H1 (cell line): ENCODE measurements at regions not wholly inside any gene's neighbourhood (a gene's known extent, or its start where the extent isn't known, plus 50 kb on each side); places are given as distances from the start of the nearest gene placed in this dataset.

Source experiments
- CTCF ChIA-PET: fragments of 300-600 bp; sonication (Branson Sonifier 250); formaldehyde crosslinking; loops from one replicate; lab custom pipeline; 2021; ENCODE audit not compliant: partially characterized antibody; lab: Charles Lee
- POLR2A ChIA-PET: fragments of 300-600 bp; sonication (Branson Sonifier 250); formaldehyde crosslinking; loops from one replicate; lab custom pipeline; 2021; ENCODE audit warnings: inconsistent platforms; ENCODE audit not compliant: partially characterized antibody; lab: Charles Lee
- DNase-seq, 2 experiments: peaks; one replicate each; pipeline versions ENCODE4 v3.0.0 to v3.0.0-alpha.2; 2010 to 2022; ENCODE audit warnings: low spot score in 2 of 2, low read depth in 1 of 2, mixed read lengths in 1 of 2
- FAIRE-seq: peaks from 2 replicates; lab custom pipeline; 2011; peaks lifted over from hg19 to GRCh38; lab: Jason Lieb, UNC
- H2AFZ ChIP-seq: 2 replicates; pipeline ENCODE4 v1.8.1; 2012; ENCODE audit warnings: low read length, inconsistent platforms
- H2AK5ac ChIP-seq: 2 replicates; pipeline ENCODE4 v1.6.1; 2013; ENCODE audit warnings: low read depth, low read length
- H2BK120ac ChIP-seq: replicated peaks from 2 replicates; pipeline ENCODE3; 2013; ENCODE audit warnings: low read depth, low read length, inconsistent platforms
- H2BK12ac ChIP-seq: 2 replicates; pipeline ENCODE4 v1.6.1; 2013; ENCODE audit warnings: low read depth, low read length
- H2BK15ac ChIP-seq: 2 replicates; pipeline ENCODE4 v1.6.1; 2013; ENCODE audit warnings: low read length
- H2BK20ac ChIP-seq: 2 replicates; pipeline ENCODE4 v1.6.1; 2013; ENCODE audit warnings: low read length
- H2BK5ac ChIP-seq: 2 replicates; pipeline ENCODE4 v1.6.1; 2013; ENCODE audit warnings: low read depth, low read length
- H3K14ac ChIP-seq: 2 replicates; pipeline ENCODE4 v1.6.1; 2013; ENCODE audit warnings: inconsistent platforms; ENCODE audit not compliant: insufficient read length
- H3K18ac ChIP-seq: 2 replicates; pipeline ENCODE4 v1.6.1; 2013; ENCODE audit warnings: low read length; ENCODE audit errors: extremely low read depth
- H3K23ac ChIP-seq: 2 replicates; pipeline ENCODE4 v1.6.1; 2013; ENCODE audit warnings: inconsistent platforms; ENCODE audit not compliant: insufficient read length
- H3K23me2 ChIP-seq: 2 replicates; pipeline ENCODE4 v1.6.1; 2013; ENCODE audit warnings: low read depth, low read length
- H3K27ac ChIP-seq: 2 replicates; pipeline ENCODE4 v1.6.1; 2011; ENCODE audit warnings: low read depth, low read length, inconsistent platforms
- H3K27me3 ChIP-seq, 4 experiments: replicated peaks in 1 of 4; 1 replicate in 1 of 4; 2 replicates in 3 of 4; pipeline versions ENCODE4 v1.6.1 to v1.8.1; 2011 to 2013; ENCODE audit warnings: low read length in 3 of 4, mild to moderate bottlenecking in 3 of 4, inconsistent platforms in 2 of 4, mixed read lengths in 2 of 4, moderate library complexity in 1 of 4; ENCODE audit not compliant: control insufficient read depth in 3 of 4, insufficient read depth in 3 of 4; ENCODE audit errors: extremely low read depth in 1 of 4
- H3K36me3 ChIP-seq, 4 experiments: 2 replicates each; pipeline versions ENCODE4 v1.6.1 to v1.8.1; 2011 to 2013; ENCODE audit warnings: mild to moderate bottlenecking in 4 of 4, low read length in 3 of 4, moderate library complexity in 2 of 4, control low read depth in 1 of 4, inconsistent platforms in 1 of 4; ENCODE audit not compliant: insufficient read depth in 4 of 4, control insufficient read depth in 2 of 4
- H3K4ac ChIP-seq: replicated peaks from 2 replicates; pipeline ENCODE3; 2013; ENCODE audit warnings: low read length, low read depth, mixed read lengths, inconsistent platforms; ENCODE audit not compliant: insufficient read length
- H3K4me1 ChIP-seq, 4 experiments: replicated peaks in 1 of 4; 1 replicate in 1 of 4; 2 replicates in 3 of 4; pipeline versions ENCODE4 v1.6.1 to v1.8.1; 2011 to 2013; ENCODE audit warnings: low read length in 3 of 4, inconsistent platforms in 2 of 4, mixed read lengths in 1 of 4; ENCODE audit not compliant: insufficient read depth in 4 of 4, control insufficient read depth in 3 of 4
- H3K4me2 ChIP-seq, 2 experiments: 2 replicates each; pipeline versions ENCODE4 v1.6.1 to v1.8.1; 2011 to 2013; ENCODE audit warnings: low read depth in 2 of 2, low read length in 2 of 2, control low read depth in 1 of 2, inconsistent platforms in 1 of 2, mild to moderate bottlenecking in 1 of 2; ENCODE audit not compliant: insufficient read depth in 1 of 2
- H3K4me3 ChIP-seq, 4 experiments: fragments of 200-600, 300-600 bp in 1 of 4; sonication (generic), shearing (Covaris generic), sonication (Bioruptor Twin) in 1 of 4; 2 replicates each; pipeline versions ENCODE4 v1.5.1 to v1.8.1; 2011 to 2016; ENCODE audit warnings: low read length in 4 of 4, low read depth in 3 of 4, control low read depth in 2 of 4, inconsistent platforms in 2 of 4, mild to moderate bottlenecking in 2 of 4, mixed read lengths in 1 of 4, moderate library complexity in 1 of 4; ENCODE audit not compliant: insufficient read depth in 2 of 4; ENCODE audit errors: extremely low read depth in 1 of 4
- H3K56ac ChIP-seq: replicated peaks from 2 replicates; pipeline ENCODE3; 2013; ENCODE audit warnings: low read depth, mild to moderate bottlenecking, mixed read lengths, low read length, inconsistent platforms; ENCODE audit not compliant: insufficient read length
- H3K79me1 ChIP-seq: 2 replicates; pipeline ENCODE4 v1.6.1; 2013; ENCODE audit warnings: low read depth, low read length, control low read depth
- H3K79me2 ChIP-seq, 2 experiments: 2 replicates each; pipeline versions ENCODE4 v1.6.1 to v1.8.1; 2012 to 2013; ENCODE audit warnings: low read length in 2 of 2, mild to moderate bottlenecking in 2 of 2, inconsistent platforms in 1 of 2; ENCODE audit not compliant: insufficient read depth in 2 of 2, control insufficient read depth in 1 of 2
- H3K9ac ChIP-seq, 4 experiments: replicated peaks in 1 of 4; 1 replicate in 1 of 4; 2 replicates in 3 of 4; pipeline versions ENCODE4 v1.6.1 to v1.8.1; 2011 to 2013; ENCODE audit warnings: low read depth in 3 of 4, low read length in 3 of 4, control low read depth in 2 of 4, mild to moderate bottlenecking in 2 of 4, moderate library complexity in 2 of 4, inconsistent platforms in 1 of 4; ENCODE audit errors: extremely low read depth in 1 of 4
- H3K9me3 ChIP-seq, 2 experiments: 2 replicates each; pipeline versions ENCODE4 v1.6.1 to v1.8.1; 2012 to 2013; ENCODE audit warnings: mild to moderate bottlenecking in 2 of 2, moderate library complexity in 2 of 2, control low read depth in 1 of 2, inconsistent platforms in 1 of 2, low read depth in 1 of 2, low read length in 1 of 2, mixed read lengths in 1 of 2; ENCODE audit not compliant: insufficient read depth in 2 of 2
- H4K20me1 ChIP-seq, 2 experiments: replicated peaks in 1 of 2; 2 replicates each; pipeline versions ENCODE3 to v1.8.1; 2011 to 2013; ENCODE audit warnings: inconsistent platforms in 2 of 2, low read length in 2 of 2, mild to moderate bottlenecking in 1 of 2; ENCODE audit not compliant: insufficient read depth in 2 of 2, control insufficient read depth in 1 of 2
- H4K5ac ChIP-seq: 2 replicates; pipeline ENCODE4 v1.6.1; 2013; ENCODE audit warnings: low read length, low read depth, mixed read lengths, inconsistent platforms; ENCODE audit not compliant: insufficient read length
- H4K8ac ChIP-seq: 2 replicates; pipeline ENCODE4 v1.8.0; 2013; ENCODE audit warnings: mild to moderate bottlenecking, moderate library complexity, low read length, inconsistent platforms; ENCODE audit not compliant: insufficient read depth; ENCODE audit errors: extremely low read depth
- H4K91ac ChIP-seq: replicated peaks from 2 replicates; pipeline ENCODE3; 2013; ENCODE audit warnings: low read length, mixed read lengths, inconsistent platforms; ENCODE audit not compliant: insufficient read length
- CBX8 ChIP-seq: fragments of 300-800, 300-1000 bp; sonication (generic); IDR thresholded peaks from 2 replicates; pipeline ENCODE4 v1.7.1; 2016; ENCODE audit warnings: low read depth, low read length, borderline replicate concordance
- CTBP2 ChIP-seq: IDR thresholded peaks from 2 replicates; pipeline ENCODE4 v1.7.0; 2011; ENCODE audit warnings: borderline replicate concordance, mild to moderate bottlenecking, moderate library complexity, mixed read lengths, low read length; ENCODE audit not compliant: insufficient read depth, insufficient read length
- EGR1 ChIP-seq: IDR thresholded peaks from 2 replicates; pipeline ENCODE4 v1.6.1; 2011; ENCODE audit warnings: low read depth, low read length, borderline replicate concordance
- EZH2 ChIP-seq: fragments of 200-600 bp; sonication (generic); IDR thresholded peaks from 2 replicates; pipeline ENCODE4 v1.7.1; 2012; ENCODE audit warnings: low read depth, mild to moderate bottlenecking, moderate library complexity, low read length, inconsistent platforms; ENCODE audit not compliant: severe bottlenecking
- GABPA ChIP-seq: IDR thresholded peaks from 2 replicates; pipeline ENCODE4 v1.6.1; 2011; ENCODE audit warnings: mild to moderate bottlenecking, low read length, moderate library complexity, borderline replicate concordance; ENCODE audit not compliant: insufficient read depth
- JUND ChIP-seq: IDR thresholded peaks from 2 replicates; pipeline ENCODE4 v1.6.1; 2011; ENCODE audit warnings: mild to moderate bottlenecking, improper control_type of control experiment, low read length
- PHF8 ChIP-seq: fragments of 200-600 bp; sonication (generic); conservative IDR thresholded peaks from 2 replicates; pipeline ENCODE4 v1.7.1; 2012; ENCODE audit warnings: low read depth, mild to moderate bottlenecking, inconsistent platforms, low read length, moderate library complexity
- SAP30 ChIP-seq: fragments of 300-600 bp; sonication (generic); IDR thresholded peaks from 2 replicates; pipeline ENCODE4 v1.7.1; 2012; ENCODE audit warnings: low read length, moderate library complexity, mild to moderate bottlenecking, inconsistent platforms; ENCODE audit not compliant: insufficient read depth, insufficient replicate concordance
- SP2 ChIP-seq: IDR thresholded peaks from 2 replicates; pipeline ENCODE4 v1.6.1; 2012; ENCODE audit warnings: mild to moderate bottlenecking, low read length, inconsistent platforms
- TEAD4 ChIP-seq: IDR thresholded peaks from 2 replicates; pipeline ENCODE4 v1.6.1; 2012; ENCODE audit warnings: low read depth, low read length, inconsistent platforms, mixed read lengths
- WGBS, 2 experiments: shearing (Covaris generic) in 1 of 2; methylation state at CpG; one replicate each; pipeline versions ENCODE4 v1.1.6 to v1.1.7; 2013 to 2015; ENCODE audit warnings: low lambda C conversion rate in 2 of 2, mixed read lengths in 2 of 2, inconsistent platforms in 1 of 2, low coverage in 1 of 2, missing lambda C conversion rate in 1 of 2; ENCODE audit not compliant: insufficient replicate concordance in 2 of 2, insufficient coverage in 1 of 2, insufficient read length in 1 of 2; ENCODE audit errors: extremely low coverage in 1 of 2, missing lambda C conversion rate in 1 of 2; 5-methylcytosine and 5-hydroxymethylcytosine counted together

DNA sequence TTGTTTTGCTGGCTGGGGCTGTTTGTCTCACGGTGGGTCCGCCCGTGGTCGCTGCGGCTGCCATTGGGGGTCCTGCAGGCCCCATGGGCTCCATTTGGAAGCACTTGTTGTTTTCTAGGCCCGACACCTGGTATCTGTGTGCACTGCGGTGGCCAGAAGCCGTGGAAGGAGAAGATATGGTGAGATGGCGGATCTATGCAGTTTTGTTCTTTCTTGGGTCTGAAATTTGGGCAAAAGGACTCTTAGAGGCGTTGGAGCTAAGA lies 109.5 kb upstream of the SHH start:
- Histone ChIP-seq H2AFZ (no peak overlapping the region; the same call in 1 of the 2 replicates), H3K4me2 (peak overlapping the region in 1 of 2 experiments; percentile 6; a peak in 1 of 4 replicates), H2AK5ac (no peak overlapping the region), H2BK20ac (no peak overlapping the region), H3K79me2 (no peaks in the 10 kb centered on the region), H3K4me3 (no peak overlapping the region), H3K23me2 (peaks cover 6% of the 10 kb centered on the region; the same call in 1 of the 2 replicates), H3K36me3 (no peaks in the 10 kb centered on the region), H3K18ac (peak overlapping the region; percentile 13; the same call in 1 of the 2 replicates), H3K4ac (no peak overlapping the region), H4K20me1 (peaks cover 0 to 5% of the 10 kb centered on the region in 2 experiments), H2BK12ac (no peak overlapping the region), H2BK15ac (no peak overlapping the region), H3K4me1 (peaks cover 0 to 9% (median 6%) of the 10 kb centered on the region in 4 experiments; a peak in 4 of 7 replicates), H4K5ac (no peak overlapping the region), H3K9me3 (no peaks in the 10 kb centered on the region; a peak in 1 of 4 replicates), H2BK120ac (no peak overlapping the region), H3K14ac (no peak overlapping the region), H4K8ac (0 out of 2 replicates have a peak overlapping the region, but pooled peaks have one; percentile 35), H3K9ac (no peak overlapping the region), H4K91ac (peak overlapping the region; percentile 72), H3K27me3 (no peaks in the 10 kb centered on the region), H3K79me1 (peaks cover 3% of the 10 kb centered on the region; the same call in 1 of the 2 replicates), H3K27ac (no peak overlapping the region), H3K23ac (no peak overlapping the region), H2BK5ac (no peak overlapping the region; the same call in 1 of the 2 replicates), H3K56ac (no peak overlapping the region)
- TF ChIP-seq SAP30, result no peak
- no peak for TF ChIP-seq GABPA
- no peak for TF ChIP-seq CBX8
- no peak for TF ChIP-seq PHF8
- no peak for TF ChIP-seq EGR1
- TF ChIP-seq TEAD4, result no peak
- no peak for TF ChIP-seq JUND
- no peak for TF ChIP-seq EZH2
- no peak for TF ChIP-seq SP2
- TF ChIP-seq CTBP2, result no peak
- FAIRE-seq, result no peak
- ChIA-PET CTCF (no interaction called here), POLR2A (no interaction called here)
- DNase-seq, result no peak
- WGBS, 2 experiments, result 86% methylated on average over 10 of the region's 10 CpGs; no CpG with 5 or more reads in 1 of the 2 experiments
